HG03280 (cell line): ENCODE measurements at regions not wholly inside any gene's neighbourhood (a gene's known extent, or its start where the extent isn't known, plus 50 kb on each side); places are given as distances from the start of the nearest gene placed in this dataset.

Experiments used
- ATAC-seq: cut with Tn5 transposase; IDR thresholded peaks from one replicate; pipeline ENCODE4 v1.9.1; 2021; ENCODE audit warnings: mild to moderate bottlenecking, moderate library complexity; ENCODE audit not compliant: unreplicated experiment

DNA sequence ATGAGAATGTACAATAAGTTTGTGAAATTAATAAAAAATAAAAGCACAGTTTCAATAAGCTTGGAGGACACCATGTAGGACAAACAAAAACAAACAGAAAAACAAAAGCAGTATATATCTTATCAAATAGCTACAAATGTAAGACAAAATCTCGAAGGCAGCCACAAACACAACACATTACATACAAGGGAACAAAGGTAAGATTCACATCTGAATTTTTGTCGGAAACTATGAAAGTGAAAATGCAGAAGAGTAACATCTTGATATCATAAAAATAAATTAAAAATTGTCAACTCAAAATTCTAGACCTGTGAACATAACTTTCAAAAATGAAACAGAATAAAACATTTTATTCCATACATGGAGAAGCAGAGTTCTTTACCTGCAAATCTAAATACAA, 1049.5 kb upstream of the ADGRL2 start:
- ATAC-seq, result no peak

DNA sequence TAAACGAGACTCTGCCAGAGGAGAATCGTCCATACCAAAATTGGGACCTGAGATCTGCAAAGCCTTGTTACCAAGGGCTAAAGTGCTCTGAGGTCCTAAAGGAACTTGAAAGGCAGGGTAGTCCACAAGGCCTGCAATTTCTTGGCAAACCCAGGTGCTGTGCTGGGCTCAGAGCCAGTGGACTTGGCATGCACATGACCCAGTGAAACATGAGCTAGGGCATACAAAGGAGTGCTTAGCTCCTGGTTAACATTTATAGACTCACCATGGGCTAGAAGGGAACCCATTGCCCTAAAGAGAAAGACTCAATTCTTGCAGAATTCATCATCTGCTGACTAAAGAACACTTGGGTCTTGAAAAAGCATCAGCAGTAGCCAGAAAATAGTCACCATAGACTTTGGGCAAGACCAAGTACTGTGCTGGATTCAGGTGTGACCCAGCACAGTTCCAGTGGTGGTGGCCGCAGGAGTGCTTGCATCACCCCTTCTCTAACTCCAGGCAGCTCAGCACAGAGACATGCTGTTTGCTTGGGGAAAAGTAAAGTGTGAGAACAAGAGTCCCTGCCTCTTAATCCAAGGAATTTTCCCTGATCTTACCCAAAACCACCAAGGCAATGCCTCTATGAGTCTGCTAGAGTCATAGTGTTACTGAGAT, 1069.4 kb upstream of the ADGRL2 start:
- ATAC-seq, result no peak

GRCh38 chr1:80722611-80723010, 1078.1 kb upstream of the ADGRL2 start:
- no peak for ATAC-seq

GRCh38 chr1:80706526-80706925, 1094.2 kb upstream of the ADGRL2 start:
- no peak for ATAC-seq

- ATAC-seq, result no peak
Observed at GRCh38 chr1:80678438-80678837, 1122.3 kb upstream of the ADGRL2 start.

DNA sequence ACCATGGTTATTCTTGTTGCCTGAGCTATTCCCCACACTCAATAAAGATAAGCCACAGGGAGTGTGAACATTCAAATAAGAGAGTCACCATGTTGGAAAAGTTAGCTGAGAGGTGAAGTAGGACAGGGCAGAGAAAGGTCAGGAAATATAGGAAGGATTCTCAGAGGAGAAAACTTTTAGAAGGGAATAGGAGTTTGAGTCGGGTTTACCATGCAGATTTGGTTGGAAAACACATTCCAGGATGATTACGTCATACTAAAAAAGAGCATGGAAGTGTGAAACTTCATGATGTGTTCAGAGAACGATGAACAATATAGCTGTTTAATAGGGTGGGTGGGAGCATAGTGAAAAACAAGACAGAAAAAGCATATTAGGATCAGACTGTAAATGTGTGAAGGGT, 1125.3 kb upstream of the ADGRL2 start:
- no peak for ATAC-seq

DNA sequence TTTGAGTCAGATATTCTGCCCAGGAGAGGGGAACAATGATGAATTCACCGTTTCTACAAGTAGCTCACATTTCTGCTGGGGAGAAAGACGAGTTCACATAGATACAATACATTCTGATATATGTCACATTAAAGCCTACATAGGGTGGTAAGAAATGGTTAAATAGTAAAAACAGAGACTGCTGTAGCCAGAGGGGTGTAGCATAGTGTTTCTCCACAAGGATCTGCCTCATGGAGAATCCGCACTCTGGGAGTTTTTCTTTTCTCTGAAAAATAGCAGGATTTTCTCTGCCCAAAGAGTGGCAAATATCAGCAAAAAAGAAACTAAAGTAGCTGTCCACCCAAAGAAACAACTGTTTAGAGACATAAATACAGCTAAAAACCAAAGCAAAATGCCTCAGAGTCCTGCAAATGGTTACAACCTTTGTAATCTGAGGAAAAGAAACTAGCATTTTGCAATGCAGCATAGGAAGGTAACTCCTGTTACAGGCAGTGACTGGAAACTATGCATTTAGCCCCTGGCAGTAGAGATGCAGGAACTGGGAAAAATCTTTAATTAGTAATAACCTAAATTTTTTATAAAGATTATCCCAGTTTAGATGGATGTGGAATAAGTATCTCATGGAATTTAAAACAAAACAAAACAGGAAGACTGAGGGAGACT, 1126.7 kb upstream of the ADGRL2 start:
- no peak for ATAC-seq

GRCh38 chr1:80668372-80668771, 1132.4 kb upstream of the ADGRL2 start:
- no peak for ATAC-seq

GRCh38 chr1:80666073-80666472, 1134.7 kb upstream of the ADGRL2 start:
- no peak for ATAC-seq

DNA sequence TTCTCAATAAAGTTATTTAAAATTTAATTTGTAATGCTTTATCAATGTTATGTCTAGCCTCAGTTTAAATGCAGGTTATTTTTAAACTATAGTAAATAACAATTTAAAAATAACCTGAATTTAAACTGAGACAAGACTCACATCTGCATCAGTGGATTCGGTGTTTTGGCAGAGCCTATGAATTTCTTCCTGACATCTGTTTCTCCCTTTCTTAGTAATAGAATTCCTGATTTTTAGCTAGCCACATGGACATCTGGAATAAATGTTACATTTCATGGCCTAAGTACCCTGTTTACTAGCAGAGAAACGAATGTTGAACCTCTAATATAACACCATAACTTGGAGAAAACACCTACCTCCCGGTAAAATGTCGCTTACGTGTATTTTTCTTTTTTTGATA, 1141.6 kb upstream of the ADGRL2 start:
- ATAC-seq, result no peak

DNA sequence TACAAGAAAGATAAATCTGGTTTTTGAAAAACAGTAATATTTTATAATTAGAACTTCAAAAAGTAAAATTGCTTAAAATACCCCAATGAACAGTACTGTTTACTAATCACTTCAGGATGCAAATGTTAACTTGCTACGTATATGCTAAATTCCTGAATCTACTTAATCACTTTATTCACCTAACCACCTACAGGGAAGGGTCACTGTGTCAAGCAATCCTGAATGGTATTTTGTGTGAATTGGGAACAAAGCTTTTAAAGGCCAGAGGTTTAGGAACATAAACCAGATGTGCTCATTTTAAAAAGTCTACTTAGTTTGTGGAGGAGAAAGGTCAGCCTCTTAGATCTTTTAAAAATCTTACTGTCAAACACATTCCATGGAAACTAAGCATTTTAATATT, 1143.0 kb upstream of the ADGRL2 start:
- no peak for ATAC-seq

DNA sequence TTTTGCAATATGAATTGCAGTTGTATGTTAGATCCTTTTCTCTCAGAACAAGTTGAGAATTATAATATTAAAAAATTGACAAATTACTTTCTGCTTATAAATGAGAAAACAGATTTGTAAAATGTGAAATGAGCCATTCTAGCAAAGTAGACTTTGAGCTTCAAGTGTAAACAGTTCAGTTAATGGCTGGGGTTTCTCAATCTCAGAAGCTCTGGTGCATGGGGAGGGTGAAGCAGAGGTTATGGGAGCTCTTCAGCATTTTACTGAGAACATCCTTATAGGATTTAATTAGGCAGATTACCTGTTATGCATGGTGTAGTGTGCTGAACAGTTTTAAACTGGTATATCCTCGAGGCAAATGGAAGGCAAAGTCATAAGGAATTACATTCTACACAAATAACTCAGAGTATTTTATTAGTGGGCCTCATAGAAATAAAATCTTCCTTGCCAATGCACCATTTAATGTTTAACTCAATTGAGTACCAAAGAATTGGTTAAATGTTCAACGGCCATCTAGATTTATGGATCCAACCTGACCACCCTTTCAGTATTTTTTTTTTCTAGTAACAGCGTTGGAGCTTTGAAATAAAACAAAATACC, 1143.6 kb upstream of the ADGRL2 start:
- no peak for ATAC-seq

GRCh38 chr1:80656641-80657040, 1144.1 kb upstream of the ADGRL2 start:
- no peak for ATAC-seq

DNA sequence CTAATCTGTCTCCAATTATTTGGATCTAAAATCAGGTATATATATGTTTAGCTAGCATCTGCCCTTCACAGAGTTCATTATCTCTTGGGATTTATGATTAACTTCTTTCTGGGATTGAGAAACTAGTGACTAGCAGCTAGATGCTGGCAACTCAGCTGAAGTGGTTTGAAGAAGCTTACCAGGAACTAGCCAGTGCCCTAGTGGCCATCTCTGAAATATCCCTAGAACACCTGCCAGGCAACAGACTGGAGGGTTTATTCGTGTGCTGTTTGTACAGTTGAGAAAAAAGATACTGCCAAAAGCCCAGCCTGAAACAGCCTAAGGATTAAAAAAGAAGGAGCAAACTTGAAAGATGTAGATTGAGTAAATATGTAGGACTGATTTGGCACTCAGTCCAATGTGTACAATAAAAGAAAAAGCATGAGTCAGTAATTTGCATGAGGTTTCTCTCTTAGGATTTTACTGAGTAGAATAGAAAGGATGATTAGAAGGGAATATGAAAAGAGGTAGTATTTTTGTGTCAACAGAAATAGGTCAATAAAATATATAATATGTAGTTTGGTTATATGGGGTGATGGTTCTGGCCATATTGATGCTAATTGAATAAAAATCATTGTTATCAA, 1144.6 kb upstream of the ADGRL2 start:
- ATAC-seq, result peak; percentile 71

DNA sequence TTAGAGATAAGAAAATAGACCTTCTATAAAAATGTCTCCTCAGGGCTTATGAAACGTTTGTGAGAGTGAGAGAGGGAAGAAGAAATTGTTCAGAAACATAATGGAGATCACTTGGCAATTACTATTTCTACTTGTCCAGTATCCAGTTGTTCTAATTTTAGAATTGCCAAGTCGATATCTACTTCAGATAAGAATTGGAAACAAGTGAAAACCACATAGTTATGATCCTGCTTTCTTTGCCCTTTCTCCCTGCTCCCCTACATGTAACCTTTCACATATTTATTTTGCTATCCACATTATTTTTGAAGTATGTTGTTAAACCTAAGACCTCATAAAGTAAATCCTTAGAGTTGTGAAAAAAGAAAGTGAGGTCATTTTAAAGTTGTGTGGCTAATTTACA, 1154.7 kb upstream of the ADGRL2 start:
- no peak for ATAC-seq

DNA sequence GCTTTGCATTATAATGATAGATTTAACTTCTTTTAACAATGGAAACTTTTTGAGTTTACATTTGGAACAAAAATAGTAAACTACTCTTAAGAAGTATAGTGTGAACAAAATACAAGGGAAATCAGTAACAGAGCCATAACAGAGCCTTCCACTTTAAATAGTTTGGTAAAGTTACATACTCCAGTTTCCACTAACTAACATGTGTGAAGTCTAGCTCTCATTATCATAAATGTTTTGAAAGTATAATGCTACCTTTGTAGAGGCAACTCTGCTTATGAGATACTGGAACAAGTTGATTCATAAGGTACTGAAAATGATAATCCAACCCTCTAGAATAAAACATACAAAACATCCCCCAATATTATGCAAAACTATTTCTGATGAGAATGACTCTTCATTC, 1155.1 kb upstream of the ADGRL2 start:
- no peak for ATAC-seq

DNA sequence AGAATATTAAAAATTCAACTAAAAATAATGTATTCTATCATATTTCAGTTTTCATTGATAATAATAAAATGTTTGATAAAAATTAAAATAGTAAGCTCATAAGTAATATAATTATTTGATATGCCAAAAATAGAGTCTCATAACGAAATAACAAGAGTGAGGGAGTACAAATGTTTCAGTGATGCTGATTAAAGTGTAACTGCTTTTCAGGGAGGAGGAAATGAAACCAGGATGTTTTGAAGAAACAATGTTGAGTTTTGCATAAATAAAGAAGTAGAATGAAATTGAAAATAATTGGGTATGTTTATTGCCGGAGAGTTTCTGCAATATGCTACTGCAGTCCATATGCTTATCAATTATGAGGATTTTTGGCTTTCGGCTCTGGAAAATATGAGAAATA, 1159.8 kb upstream of the ADGRL2 start:
- peak; percentile 39 for ATAC-seq

DNA sequence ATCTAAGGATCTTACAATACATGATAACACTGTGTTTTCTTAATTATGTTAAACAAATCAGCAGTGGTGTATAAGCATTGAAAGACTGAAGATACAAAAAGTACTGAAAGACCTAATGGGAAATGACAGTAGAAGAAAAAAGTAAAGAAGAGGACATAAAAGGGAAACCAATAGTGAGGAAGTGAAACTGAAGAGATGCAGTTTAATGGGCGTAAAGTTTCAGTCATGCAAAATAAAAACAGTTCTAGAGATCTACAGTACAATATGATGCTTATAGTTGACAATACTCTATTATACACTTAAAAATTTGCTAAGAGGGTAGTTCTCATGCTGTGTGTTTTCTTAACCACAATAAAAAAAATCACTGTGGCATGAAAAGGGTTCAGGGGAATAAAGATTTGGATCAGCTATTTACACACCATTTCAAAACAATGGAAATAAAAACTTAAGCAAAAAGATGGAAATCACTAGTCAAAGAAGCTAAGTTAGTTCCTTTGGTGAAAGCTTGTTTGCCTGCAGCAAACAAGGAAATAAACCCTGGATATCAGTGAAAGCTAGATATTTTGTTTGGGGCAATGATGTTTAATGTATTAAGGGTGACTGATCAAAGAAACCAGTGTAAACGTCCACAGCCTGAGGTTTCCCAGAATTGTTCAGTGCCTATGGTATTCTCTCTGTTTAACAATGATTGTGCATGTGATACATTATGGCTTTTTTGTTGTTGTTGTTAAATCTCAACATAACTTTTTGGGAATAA, 1160.8 kb upstream of the ADGRL2 start:
- peak; percentile 91 for ATAC-seq

DNA sequence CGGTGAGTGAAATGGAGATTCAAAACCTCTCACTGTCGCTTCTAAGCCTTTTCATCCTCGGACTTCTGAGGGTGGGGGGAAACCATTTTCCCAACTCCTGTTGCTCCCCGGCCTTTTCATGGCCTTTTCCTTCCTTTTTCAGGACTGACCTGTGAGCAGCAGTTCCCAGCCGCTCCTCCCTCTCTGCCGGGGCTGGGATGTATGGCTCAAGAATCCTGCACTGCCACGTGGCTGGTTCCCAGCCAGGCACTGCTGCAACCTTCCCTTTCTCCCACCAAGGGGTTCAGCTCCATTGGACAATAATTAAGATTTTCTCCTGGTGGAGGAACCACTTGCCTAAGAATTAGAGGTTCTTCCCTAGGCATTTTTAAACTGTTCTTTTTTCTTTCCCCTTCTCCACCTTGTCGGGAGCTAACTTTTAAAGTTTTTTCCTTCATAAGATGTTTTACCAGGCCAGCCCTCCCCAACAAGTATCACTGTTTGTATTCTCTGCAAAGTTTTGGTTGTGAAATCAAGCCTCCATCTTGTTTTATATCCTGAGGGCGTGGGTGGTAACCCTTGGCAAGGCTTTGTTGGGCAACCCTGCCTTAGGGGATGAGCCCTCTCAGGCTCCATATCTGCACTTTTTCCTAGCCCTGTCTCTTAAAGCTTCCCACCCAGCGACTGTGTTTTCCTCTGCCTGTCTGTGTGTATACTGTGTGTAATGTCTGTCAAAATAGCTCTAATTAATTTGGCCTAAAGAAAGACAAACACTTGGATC, 1166.6 kb upstream of the ADGRL2 start:
- ATAC-seq, result no peak

DNA sequence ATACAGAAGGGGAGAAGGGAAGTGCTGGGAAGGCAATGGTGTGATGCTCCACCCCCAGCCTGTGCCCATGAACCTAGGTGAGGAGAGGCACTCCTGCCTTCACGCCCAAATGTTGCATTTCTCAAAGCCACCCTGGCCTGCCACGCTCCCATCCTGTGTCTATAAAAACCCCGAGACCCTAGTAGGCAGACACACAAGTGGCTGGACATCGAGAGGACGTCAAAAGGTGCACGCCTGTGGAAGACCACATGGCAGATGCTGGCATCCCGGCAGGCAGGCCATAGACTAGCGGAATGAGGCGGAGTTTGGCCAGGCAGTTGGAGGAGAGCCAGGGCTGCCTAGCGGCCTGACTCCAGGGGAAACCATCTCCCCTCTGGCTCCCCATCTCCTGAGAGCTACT, 1168.5 kb upstream of the ADGRL2 start:
- no peak for ATAC-seq
